Tibial nerve (tissue), 4 donors: ENCODE measurements at regions not wholly inside any gene's neighbourhood (a gene's known extent, or its start where the extent isn't known, plus 50 kb on each side); places are given as distances from the start of the nearest gene placed in this dataset.

Experiments used
- DNase-seq, 2 donors: peaks; one replicate each; pipeline ENCODE4 v3.0.0-alpha.2; 2019; ENCODE audit warnings: low spot score in 2 of 2
- H3K27ac ChIP-seq, 4 donors: fragments of 200-600 bp; sonication (generic) in 3 of 4; one replicate each; pipeline ENCODE4 v1.5.1; 2017 to 2019; ENCODE audit warnings: mild to moderate bottlenecking in 1 of 4
- H3K27me3 ChIP-seq, 2 donors: fragments of 200-600 bp; sonication (generic) in 1 of 2; one replicate each; pipeline versions ENCODE4 v1.5.1 to v1.6.0; 2017 to 2019
- H3K36me3 ChIP-seq, 3 donors: fragments of 200-600 bp; sonication (generic); one replicate each; pipeline ENCODE4 v1.5.1; 2018 to 2019
- H3K4me1 ChIP-seq, 4 donors: fragments of 200-600 bp; sonication (generic) in 3 of 4; one replicate each; pipeline ENCODE4 v1.5.1; 2017 to 2019
- H3K4me3 ChIP-seq, 4 donors: fragments of 200-600 bp; sonication (generic) in 3 of 4; one replicate each; pipeline ENCODE4 v1.5.1; 2017 to 2019; ENCODE audit warnings: mild to moderate bottlenecking in 1 of 4, moderate library complexity in 1 of 4
- H3K9me3 ChIP-seq, 4 donors: fragments of 200-600 bp; sonication (generic) in 3 of 4; one replicate each; pipeline ENCODE4 v1.5.1; 2017 to 2019
- EP300 ChIP-seq, 2 donors: sonication (generic); formaldehyde crosslinking; IDR thresholded peaks; one replicate each; pipeline ENCODE4 v1.6.1; 2017; ENCODE audit warnings: antibody characterized with exemption in 2 of 2, mild to moderate bottlenecking in 1 of 2
- POLR2A ChIP-seq, 2 donors: fragments of 450-650 bp; IDR thresholded peaks; one replicate each; pipeline ENCODE4 v1.6.1; 2017; ENCODE audit warnings: antibody characterized with exemption in 2 of 2, mild to moderate bottlenecking in 2 of 2, moderate library complexity in 2 of 2
- WGBS, 2 donors: methylation state at CpG; one replicate each; pipeline ENCODE4 v1.1.5; 2018; 5-methylcytosine and 5-hydroxymethylcytosine counted together
- TF ChIP-seq, protein P1 (sequence below), 5 experiments: fragments of 200-600 bp in 3 of 5; fragments of 450-650 bp in 2 of 5; sonication (generic) in 3 of 5; IDR thresholded peaks; one replicate each; pipeline ENCODE4 v1.5.1; 2016 to 2019; ENCODE audit warnings: antibody characterized with exemption in 5 of 5, mild to moderate bottlenecking in 3 of 5, moderate library complexity in 2 of 5

DNA sequence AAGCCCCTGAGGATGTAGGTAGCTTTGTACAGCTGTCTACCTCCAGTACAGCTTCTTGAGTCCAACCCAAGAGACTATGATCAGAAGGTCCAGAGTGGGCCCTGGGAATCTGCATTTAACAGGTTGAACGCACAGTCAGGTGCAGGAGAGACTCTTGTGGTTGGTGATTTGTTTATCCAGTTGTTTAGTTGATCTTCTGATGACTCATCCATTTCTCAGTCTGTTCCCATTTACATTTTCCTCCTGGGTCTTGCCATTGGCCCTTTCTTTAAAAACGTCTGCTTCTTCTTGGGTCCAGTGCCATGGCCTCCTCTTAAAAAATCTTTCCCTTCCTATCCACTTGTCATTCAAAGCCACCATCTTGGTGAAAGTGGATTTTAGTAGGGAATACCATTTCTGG is 734.2 kb downstream of the MED13L start:
- Histone ChIP-seq H3K4me3 (no peak overlapping the region), H3K4me1 (no peaks in the 10 kb centered on the region), H3K27me3 (no peaks in the 10 kb centered on the region), H3K36me3 (no peaks in the 10 kb centered on the region), H3K9me3 (peaks cover 0 to 14% (median 0%) of the 10 kb centered on the region in 4 donors), H3K27ac (no peak overlapping the region)
- DNase-seq, result no peak
- WGBS, 2 donors, result 51 to 58% methylated on average over 2 of the region's 2 CpGs
- no peak for TF ChIP-seq POLR2A (IDR thresholded peaks at IDR 0.05)

DNA sequence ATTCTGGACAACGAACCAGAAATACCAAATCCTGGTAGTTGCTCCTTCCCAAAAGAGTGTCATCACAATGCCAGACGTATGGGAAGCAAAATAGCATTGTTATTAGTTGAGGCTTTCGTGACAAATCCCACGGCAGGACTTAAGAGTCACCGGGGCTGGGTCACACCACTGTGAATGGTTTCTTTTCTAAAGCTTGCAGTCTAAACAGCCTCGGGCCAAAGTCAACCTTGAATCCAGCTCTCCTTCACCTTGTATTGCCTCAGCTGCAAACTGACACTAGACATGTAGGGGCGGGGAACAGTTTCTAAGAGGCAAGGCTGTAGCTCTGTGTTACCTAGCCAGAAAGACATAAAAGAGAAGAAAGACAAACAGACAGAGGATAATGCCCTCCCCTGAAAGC is 734.8 kb downstream of the MED13L start:
- no peaks in the 10 kb centered on the region for H3K27me3 ChIP-seq
- H3K27ac ChIP-seq, result no peak overlapping the region
- H3K9me3 ChIP-seq, result peaks cover 0 to 19% (median 0%) of the 10 kb centered on the region in 4 donors
- TF ChIP-seq, protein P1, sequence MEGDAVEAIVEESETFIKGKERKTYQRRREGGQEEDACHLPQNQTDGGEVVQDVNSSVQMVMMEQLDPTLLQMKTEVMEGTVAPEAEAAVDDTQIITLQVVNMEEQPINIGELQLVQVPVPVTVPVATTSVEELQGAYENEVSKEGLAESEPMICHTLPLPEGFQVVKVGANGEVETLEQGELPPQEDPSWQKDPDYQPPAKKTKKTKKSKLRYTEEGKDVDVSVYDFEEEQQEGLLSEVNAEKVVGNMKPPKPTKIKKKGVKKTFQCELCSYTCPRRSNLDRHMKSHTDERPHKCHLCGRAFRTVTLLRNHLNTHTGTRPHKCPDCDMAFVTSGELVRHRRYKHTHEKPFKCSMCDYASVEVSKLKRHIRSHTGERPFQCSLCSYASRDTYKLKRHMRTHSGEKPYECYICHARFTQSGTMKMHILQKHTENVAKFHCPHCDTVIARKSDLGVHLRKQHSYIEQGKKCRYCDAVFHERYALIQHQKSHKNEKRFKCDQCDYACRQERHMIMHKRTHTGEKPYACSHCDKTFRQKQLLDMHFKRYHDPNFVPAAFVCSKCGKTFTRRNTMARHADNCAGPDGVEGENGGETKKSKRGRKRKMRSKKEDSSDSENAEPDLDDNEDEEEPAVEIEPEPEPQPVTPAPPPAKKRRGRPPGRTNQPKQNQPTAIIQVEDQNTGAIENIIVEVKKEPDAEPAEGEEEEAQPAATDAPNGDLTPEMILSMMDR (IDR thresholded peaks at IDR 0.05), result no peak
- TF ChIP-seq POLR2A (IDR thresholded peaks at IDR 0.05), result no peak
- no peaks in the 10 kb centered on the region for H3K36me3 ChIP-seq
- H3K4me1 ChIP-seq, result no peaks in the 10 kb centered on the region
- 65 to 74% methylated on average over 7 of the region's 7 CpGs for WGBS, 2 donors
- no peak overlapping the region for H3K4me3 ChIP-seq
- DNase-seq, result no peak

DNA sequence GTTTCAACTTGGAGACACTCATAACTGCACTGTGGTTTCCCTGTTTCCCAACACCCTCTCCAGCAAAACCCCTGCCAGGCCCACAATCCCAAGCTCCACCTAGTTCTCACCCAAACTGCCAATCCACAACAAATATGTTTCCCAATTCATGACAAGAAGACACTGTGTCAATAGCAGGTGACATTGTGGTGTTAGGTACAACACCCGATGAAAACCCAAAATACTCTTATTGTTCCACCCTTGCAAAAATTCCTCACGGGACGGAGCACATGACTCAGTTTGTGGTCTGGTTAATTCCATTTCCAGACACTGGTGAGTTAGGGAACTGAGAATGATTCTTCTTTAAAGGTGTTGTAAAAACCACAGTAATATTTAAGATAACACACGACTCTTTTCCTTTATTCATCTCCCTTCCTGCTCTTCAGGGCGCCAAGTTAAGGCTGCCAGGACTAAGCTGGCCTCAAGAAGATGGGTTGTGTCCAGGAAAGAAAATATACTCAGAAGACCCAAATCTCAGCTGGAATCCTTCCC is 735.5 kb downstream of the MED13L start:
- Histone ChIP-seq H3K9me3 (peaks cover 0 to 20% (median 0%) of the 10 kb centered on the region in 4 donors), H3K4me1 (no peaks in the 10 kb centered on the region), H3K27me3 (no peaks in the 10 kb centered on the region), H3K4me3 (no peak overlapping the region), H3K36me3 (no peaks in the 10 kb centered on the region), H3K27ac (no peak overlapping the region)
- DNase-seq, result no peak
- 81 to 84% methylated on average over 5 of the region's 5 CpGs for WGBS, 2 donors
- TF ChIP-seq POLR2A (IDR thresholded peaks at IDR 0.05) (no peak), EP300 (IDR thresholded peaks at IDR 0.05) (no peak)
- TF ChIP-seq, protein P1 (IDR thresholded peaks at IDR 0.05), result no peak

DNA sequence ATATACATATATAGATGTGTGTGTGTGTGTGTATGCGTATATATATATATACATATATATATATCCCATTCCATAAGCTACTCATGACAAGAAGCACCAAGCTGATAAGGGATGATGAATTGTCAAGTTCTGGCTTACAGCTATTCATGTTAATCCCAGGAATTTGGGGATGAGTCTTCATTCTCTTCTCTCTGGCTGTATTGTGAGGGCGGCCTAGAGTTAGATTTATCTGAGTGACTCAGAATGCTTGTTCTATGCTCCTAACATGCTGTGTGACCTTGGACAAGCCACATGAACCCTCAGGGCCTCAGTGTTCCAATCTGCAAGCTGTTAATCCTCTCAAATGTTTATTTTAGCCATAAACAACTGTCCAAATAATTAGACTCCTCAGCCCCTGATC is 749.0 kb downstream of the MED13L start:
- H3K27ac ChIP-seq, result no peak overlapping the region
- no peak for DNase-seq
- H3K4me3 ChIP-seq, result no peak overlapping the region
- H3K9me3 ChIP-seq, result peaks cover 0 to 2% (median 0%) of the 10 kb centered on the region in 4 donors
- H3K4me1 ChIP-seq, result no peaks in the 10 kb centered on the region
- WGBS, 2 donors, result 97 to 98% methylated on average over 2 of the region's 2 CpGs
- TF ChIP-seq EP300 (IDR thresholded peaks at IDR 0.05), result no peak
- TF ChIP-seq, protein P1 (IDR thresholded peaks at IDR 0.05), result no peak
- TF ChIP-seq POLR2A (IDR thresholded peaks at IDR 0.05), result no peak
- no peaks in the 10 kb centered on the region for H3K27me3 ChIP-seq
- H3K36me3 ChIP-seq, result no peaks in the 10 kb centered on the region

DNA sequence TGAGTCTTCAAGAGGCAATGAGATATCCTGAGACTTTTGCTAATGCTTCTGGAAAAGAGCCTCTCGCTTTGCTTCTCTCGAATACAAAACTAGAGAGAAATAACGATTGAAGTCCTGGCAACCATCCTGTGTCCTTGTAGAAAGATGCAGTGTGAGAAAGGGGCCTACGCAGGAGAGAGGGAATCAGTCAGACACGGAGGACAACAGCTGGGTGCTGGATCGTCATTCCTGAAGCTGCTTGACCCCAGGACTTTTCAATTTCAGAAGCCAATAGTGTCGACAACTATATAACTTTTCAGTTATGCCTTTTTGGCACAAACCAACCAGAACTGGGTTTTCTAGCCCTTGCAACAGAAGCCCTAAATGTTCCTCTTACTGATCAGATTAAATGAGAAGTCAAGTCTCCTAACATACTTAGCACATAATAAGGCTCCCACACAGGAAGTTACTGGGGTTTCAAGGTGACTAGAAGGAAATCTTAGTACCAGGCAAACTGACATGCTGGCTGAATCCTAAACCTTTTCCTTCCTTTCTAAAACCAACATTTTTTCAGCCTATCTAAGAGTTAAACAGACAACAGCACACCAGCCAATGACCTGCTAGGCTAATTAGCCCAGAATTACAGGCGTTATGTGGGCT is 755.6 kb downstream of the MED13L start:
- H3K4me1 ChIP-seq, result no peaks in the 10 kb centered on the region
- no peak overlapping the region for H3K27ac ChIP-seq
- TF ChIP-seq, protein P1 (IDR thresholded peaks at IDR 0.05), result no peak
- TF ChIP-seq POLR2A (IDR thresholded peaks at IDR 0.05), result no peak
- no peak for TF ChIP-seq EP300 (IDR thresholded peaks at IDR 0.05)
- H3K27me3 ChIP-seq, result no peaks in the 10 kb centered on the region
- H3K4me3 ChIP-seq, result no peak overlapping the region
- peaks cover 0 to 11% (median 0%) of the 10 kb centered on the region in 4 donors for H3K9me3 ChIP-seq
- WGBS, 2 donors, result 61 to 63% methylated on average over 8 of the region's 8 CpGs
- no peaks in the 10 kb centered on the region for H3K36me3 ChIP-seq
- no peak for DNase-seq
